LNCAP (cell line): ENCODE measurements at regions not wholly inside any gene's neighbourhood (a gene's known extent, or its start where the extent isn't known, plus 50 kb on each side); places are given as distances from the start of the nearest gene placed in this dataset.

Experiments used
- TF ChIP-seq, protein P1 (sequence below): fragments of 450-650 bp; IDR thresholded peaks from 2 replicates; pipeline ENCODE4 v1.5.1; 2017; ENCODE audit warnings: mild to moderate bottlenecking

DNA sequence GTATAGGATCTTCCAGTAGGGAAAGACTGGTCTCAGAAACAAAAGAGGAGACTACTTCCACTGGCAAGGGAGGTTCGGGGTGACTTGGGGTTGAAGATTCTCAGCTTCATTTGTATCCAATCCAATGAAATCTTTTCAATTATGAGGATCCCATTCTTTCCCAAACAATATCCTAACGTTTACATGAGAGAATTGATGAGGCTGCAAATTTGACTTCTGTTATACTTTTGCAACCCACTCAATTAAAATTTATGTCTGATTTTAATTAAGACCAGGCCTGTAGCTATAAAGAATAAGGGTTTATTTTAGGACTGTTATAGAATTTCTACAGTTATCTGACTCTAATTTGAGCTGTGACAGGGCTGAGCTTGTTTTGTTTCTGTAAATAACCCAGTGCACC lies 251.5 kb downstream of the ANKRD7 start:
- TF ChIP-seq, protein P1, sequence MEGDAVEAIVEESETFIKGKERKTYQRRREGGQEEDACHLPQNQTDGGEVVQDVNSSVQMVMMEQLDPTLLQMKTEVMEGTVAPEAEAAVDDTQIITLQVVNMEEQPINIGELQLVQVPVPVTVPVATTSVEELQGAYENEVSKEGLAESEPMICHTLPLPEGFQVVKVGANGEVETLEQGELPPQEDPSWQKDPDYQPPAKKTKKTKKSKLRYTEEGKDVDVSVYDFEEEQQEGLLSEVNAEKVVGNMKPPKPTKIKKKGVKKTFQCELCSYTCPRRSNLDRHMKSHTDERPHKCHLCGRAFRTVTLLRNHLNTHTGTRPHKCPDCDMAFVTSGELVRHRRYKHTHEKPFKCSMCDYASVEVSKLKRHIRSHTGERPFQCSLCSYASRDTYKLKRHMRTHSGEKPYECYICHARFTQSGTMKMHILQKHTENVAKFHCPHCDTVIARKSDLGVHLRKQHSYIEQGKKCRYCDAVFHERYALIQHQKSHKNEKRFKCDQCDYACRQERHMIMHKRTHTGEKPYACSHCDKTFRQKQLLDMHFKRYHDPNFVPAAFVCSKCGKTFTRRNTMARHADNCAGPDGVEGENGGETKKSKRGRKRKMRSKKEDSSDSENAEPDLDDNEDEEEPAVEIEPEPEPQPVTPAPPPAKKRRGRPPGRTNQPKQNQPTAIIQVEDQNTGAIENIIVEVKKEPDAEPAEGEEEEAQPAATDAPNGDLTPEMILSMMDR = no peak

DNA sequence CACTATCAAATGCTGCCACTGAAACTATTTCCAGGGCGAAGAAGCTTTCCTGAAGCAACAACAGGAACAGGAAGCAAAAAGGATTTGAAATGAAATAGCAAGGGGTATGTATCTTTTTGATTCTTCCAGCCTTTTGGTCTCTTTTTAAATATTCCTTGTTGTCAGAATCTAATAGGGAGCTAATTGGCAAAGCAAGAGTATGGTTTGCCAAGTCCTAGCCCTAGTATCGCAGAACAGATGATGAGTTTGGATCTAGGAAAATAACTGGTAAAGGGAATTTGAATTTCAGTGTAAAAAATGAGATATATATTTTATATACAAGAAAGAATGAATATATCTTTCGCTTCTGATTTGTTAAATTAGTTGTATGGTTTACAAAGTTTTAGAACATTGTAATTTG lies 252.5 kb downstream of the ANKRD7 start:
- TF ChIP-seq, protein P1 = no peak

DNA sequence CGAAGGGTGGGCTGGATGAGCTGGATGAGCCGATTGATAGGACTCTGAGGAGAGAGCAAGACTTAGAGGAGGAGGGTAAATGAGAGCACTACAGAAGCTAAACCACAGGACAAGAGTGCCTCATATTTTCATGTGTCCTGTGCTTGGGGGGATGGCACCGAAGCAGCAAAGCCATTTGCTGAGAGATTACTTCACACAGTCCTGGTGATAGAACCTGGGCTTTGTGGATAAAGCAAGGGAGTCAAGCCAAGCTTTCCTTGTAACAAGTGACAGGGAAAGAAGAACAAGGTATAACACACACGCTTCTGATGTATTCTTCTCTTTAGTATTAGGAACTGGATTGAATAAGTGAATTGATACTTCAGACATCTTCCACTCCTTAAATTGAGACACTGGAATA lies 253.7 kb downstream of the ANKRD7 start:
- TF ChIP-seq, protein P1 = no peak

DNA sequence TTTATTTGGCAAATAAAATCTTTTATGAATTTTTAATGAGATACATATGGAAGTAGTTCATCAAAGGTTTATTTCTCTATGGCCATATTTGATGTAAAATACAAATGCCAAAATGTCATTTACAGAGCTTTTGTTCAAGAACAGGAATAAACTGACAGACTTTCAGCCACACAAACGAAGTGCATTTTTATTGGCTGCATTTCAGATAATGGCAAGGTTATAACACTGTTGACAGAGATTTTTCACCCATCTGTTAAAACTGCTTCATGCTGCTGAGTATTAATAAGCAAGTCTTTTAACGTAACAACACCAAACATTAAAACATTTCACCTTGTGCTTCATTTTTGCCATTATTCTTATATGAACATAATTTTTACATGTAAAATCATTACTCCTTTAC lies 254.4 kb downstream of the ANKRD7 start:
- TF ChIP-seq, protein P1 = no peak

DNA sequence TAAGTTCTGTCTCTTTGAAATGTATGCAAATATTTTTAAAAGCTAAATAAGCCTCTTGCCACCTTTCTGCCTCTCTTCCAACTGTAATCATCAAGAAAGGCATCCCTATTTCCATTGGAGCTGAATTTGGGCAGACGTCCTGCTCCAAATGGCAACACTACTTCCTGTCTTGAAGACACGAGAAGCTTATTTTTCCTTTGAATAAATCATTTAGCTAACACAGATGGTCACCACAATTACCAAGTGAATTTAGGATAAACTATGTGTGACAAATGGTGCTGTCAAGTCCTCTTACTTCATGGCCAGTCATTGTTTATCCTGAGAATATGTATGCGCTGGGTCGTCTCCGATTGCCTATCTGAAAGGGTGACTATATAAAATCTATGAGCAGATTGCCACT lies 268.0 kb downstream of the ANKRD7 start:
- TF ChIP-seq, protein P1 = no peak

DNA sequence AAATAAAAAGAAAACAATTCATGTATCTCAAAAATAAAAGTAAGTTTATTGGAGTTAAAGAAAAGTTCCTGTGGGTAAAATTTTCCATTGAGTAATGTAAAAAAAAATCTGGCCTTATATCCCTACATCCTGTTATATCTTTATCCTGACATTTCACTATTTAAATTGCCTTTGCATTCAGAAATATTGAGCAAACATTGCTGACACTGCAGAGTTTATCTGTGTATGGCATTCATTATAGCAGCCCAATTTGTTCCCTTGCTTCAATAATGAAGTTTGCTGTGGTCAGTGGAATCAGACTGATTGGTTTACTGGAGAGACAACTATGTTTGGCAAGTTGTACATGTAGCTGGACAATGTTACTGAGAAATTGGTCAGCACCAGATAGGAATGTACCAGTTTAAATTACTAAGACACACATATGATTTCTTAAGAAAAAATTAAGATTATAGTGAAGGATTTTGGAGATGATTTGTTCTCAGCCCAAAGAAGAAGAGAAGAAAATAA lies 271.7 kb downstream of the ANKRD7 start:
- TF ChIP-seq, protein P1 = no peak

DNA sequence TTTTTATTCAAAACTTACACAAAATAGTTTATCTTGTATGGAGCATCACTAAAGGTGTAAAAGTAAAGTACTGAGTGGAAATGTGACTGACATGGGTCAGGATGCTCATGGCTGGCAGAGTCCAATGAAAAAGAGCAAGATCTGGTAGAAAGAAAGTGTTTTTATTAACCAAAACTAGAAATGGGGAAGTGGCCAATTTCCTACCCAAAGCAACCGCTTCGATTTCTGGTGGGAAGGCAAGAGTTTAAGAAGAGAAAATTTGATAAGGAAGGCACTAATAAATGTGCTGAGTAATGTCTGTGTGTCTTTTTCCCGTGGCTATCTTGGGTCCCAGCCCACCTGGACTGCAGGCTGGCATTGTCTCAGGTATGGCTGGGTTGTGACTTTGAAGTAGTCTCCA lies 277.7 kb downstream of the ANKRD7 start:
- TF ChIP-seq, protein P1 = no peak

DNA sequence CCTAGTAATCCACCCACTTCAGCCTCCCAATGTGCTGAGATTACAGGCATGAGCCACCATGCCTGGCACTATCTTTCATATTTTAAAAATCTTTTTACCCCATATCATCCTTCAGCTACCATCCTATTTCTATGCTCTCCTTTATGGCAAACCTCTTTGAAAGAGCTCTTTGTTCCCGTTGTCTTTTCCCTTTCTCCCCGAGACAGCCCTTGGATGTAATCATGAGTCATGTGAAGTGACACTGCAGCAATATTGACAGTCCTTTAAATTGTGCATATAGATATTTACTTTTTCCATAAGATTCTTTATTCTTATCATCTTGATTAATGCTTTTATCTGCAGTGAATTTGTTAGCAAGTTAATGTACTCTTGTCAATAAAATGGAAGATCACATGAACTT lies 286.6 kb downstream of the ANKRD7 start:
- TF ChIP-seq, protein P1 = no peak
